Transverse colon (tissue), 4 donors: ENCODE measurements at regions not wholly inside any gene's neighbourhood (a gene's known extent, or its start where the extent isn't known, plus 50 kb on each side); places are given as distances from the start of the nearest gene placed in this dataset.

Experiments used
- DNase-seq: peaks from one replicate; pipeline ENCODE4 v3.0.0-alpha.2; 2019
- H3K27ac ChIP-seq, 4 donors: fragments of 200-600 bp; sonication (generic); 2 replicates each; pipeline ENCODE4 v1.5.1; 2016 to 2018; ENCODE audit warnings: inconsistent platforms in 4 of 4
- H3K27me3 ChIP-seq: fragments of 200-600 bp; sonication (generic); 2 replicates; pipeline ENCODE4 v1.5.1; 2017; ENCODE audit warnings: inconsistent platforms
- H3K36me3 ChIP-seq, 4 donors: fragments of 200-600 bp; sonication (generic); 2 replicates each; pipeline ENCODE4 v1.5.1; 2017 to 2019; ENCODE audit warnings: inconsistent platforms in 4 of 4
- H3K4me1 ChIP-seq, 4 donors: fragments of 200-600 bp; sonication (generic); 2 replicates each; pipeline ENCODE4 v1.5.1; 2017 to 2020; ENCODE audit warnings: inconsistent platforms in 4 of 4
- H3K4me3 ChIP-seq, 4 donors: fragments of 200-600 bp; sonication (generic); 1 replicate in 1 of 4; 2 replicates in 3 of 4; pipeline versions ENCODE4 v1.5.1 to v1.6.1; 2017 to 2019; ENCODE audit warnings: inconsistent platforms in 4 of 4
- H3K9me3 ChIP-seq, 2 donors: fragments of 200-600 bp; sonication (generic); 2 replicates each; pipeline ENCODE4 v1.5.1; 2017 to 2019; ENCODE audit warnings: inconsistent platforms in 2 of 2
- CTCF ChIP-seq, 5 experiments: fragments of 200-600 bp in 3 of 5; fragments of 450-650 bp in 2 of 5; sonication (generic) in 3 of 5; IDR thresholded peaks; 1 replicate in 2 of 5; 2 replicates in 3 of 5; pipeline ENCODE4 v1.5.1; 2016 to 2017; ENCODE audit warnings: antibody characterized with exemption in 5 of 5, inconsistent platforms in 3 of 5, mild to moderate bottlenecking in 2 of 5, moderate library complexity in 1 of 5
- EP300 ChIP-seq: sonication (generic); formaldehyde crosslinking; IDR thresholded peaks from one replicate; pipeline ENCODE4 v1.6.1; 2017; ENCODE audit warnings: antibody characterized with exemption, low read depth
- POLR2A ChIP-seq: fragments of 450-650 bp; IDR thresholded peaks from one replicate; pipeline ENCODE4 v1.6.1; 2016; ENCODE audit warnings: antibody characterized with exemption, mild to moderate bottlenecking, moderate library complexity
- POLR2AphosphoS5 ChIP-seq, 3 donors: sonication (generic); formaldehyde crosslinking; IDR thresholded peaks; one replicate each; pipeline ENCODE4 v1.6.1; 2016; ENCODE audit warnings: antibody characterized with exemption in 3 of 3
- WGBS, 2 donors: methylation state at CpG; one replicate each; pipeline ENCODE4 v1.1.5; 2018; ENCODE audit warnings: low coverage in 1 of 2; 5-methylcytosine and 5-hydroxymethylcytosine counted together
- in situ Hi-C, 4 donors: fragments of 200-750 bp; cut with MboI; loops; one replicate each; pipeline versions ENCODE4 v1.15.0 to v1.15.1; 2017; ENCODE audit warnings: low sequenced_read_pairs in 3 of 4, low pct_ligation_motif_present in 1 of 4, low pct_unique_long_range_greater_than_20kb in 1 of 4
- intact Hi-C: fragments of 100-400 bp; cut with DNase I; formaldehyde crosslinking; loops from one replicate; pipeline ENCODE4 v1.15.1; 2023; ENCODE audit warnings: low total_unique reads

- Histone ChIP-seq H3K4me1 (no peaks in the 10 kb centered on the region), H3K27ac (no peak overlapping the region), H3K27me3 (no peaks in the 10 kb centered on the region), H3K4me3 (no peak overlapping the region), H3K9me3 (no peaks in the 10 kb centered on the region), H3K36me3 (no peaks in the 10 kb centered on the region)
- in situ Hi-C loops (loop anchor here in 1 of 4 donors (25.0 kb wide), 1 partner anchor 93 kb away; no protein-coding TSS in a partner anchor), intact Hi-C loops (no loop called here)
- WGBS, 2 donors = 80% methylated on average over 3 of the region's 3 CpGs; no CpG with 5 or more reads in 1 of the 2 donors
- TF ChIP-seq POLR2AphosphoS5 (IDR thresholded peaks at IDR 0.05) (no peak), CTCF (IDR thresholded peaks at IDR 0.05) (no peak), POLR2A (no peak), EP300 (no peak)
- DNase-seq = no peak
These were observed 637.9 kb downstream of the TNS3 start for GRCh38 chr7:46943996-46944395.

GRCh38 chr7:46942574-46942973 lies 639.3 kb downstream of the TNS3 start:
- TF ChIP-seq POLR2A (no peak), POLR2AphosphoS5 (IDR thresholded peaks at IDR 0.05) (no peak), CTCF (IDR thresholded peaks at IDR 0.05) (no peak), EP300 (no peak)
- DNase-seq = no peak
- no peaks in the 10 kb centered on the region for H3K27me3 ChIP-seq
- H3K4me3 ChIP-seq = no peak overlapping the region
- H3K4me1 ChIP-seq = no peaks in the 10 kb centered on the region
- H3K9me3 ChIP-seq = no peaks in the 10 kb centered on the region
- intact Hi-C loops = no loop called here
- 84 to 91% methylated on average over 3 to 5 of the region's 5 CpGs for WGBS, 2 donors
- H3K27ac ChIP-seq = no peak overlapping the region
- in situ Hi-C loops = loop anchor here in 1 of 4 donors (25.0 kb wide), 1 partner anchor 95 kb away; no protein-coding TSS in a partner anchor
- no peaks in the 10 kb centered on the region for H3K36me3 ChIP-seq

GRCh38 chr7:46940178-46940577 lies 641.7 kb downstream of the TNS3 start:
- TF ChIP-seq EP300 (no peak), POLR2A (no peak), POLR2AphosphoS5 (IDR thresholded peaks at IDR 0.05) (no peak), CTCF (IDR thresholded peaks at IDR 0.05) (no peak)
- Histone ChIP-seq H3K4me1 (no peaks in the 10 kb centered on the region), H3K27me3 (no peaks in the 10 kb centered on the region), H3K36me3 (no peaks in the 10 kb centered on the region), H3K4me3 (no peak overlapping the region), H3K9me3 (no peaks in the 10 kb centered on the region), H3K27ac (no peak overlapping the region)
- intact Hi-C loops = no loop called here
- 75 to 80% methylated on average over 2 to 5 of the region's 5 CpGs for WGBS, 2 donors
- in situ Hi-C loops = loop anchor here in 1 of 4 donors (25.0 kb wide), 1 partner anchor 97 kb away; no protein-coding TSS in a partner anchor
- DNase-seq = no peak

GRCh38 chr7:46939558-46939957 lies 642.4 kb downstream of the TNS3 start:
- intact Hi-C loops (no loop called here), in situ Hi-C loops (loop anchor here in 1 of 4 donors (25.0 kb wide), 1 partner anchor 98 kb away; no protein-coding TSS in a partner anchor)
- H3K4me1 ChIP-seq = no peaks in the 10 kb centered on the region
- DNase-seq = no peak
- no peak overlapping the region for H3K27ac ChIP-seq
- no peaks in the 10 kb centered on the region for H3K27me3 ChIP-seq
- H3K4me3 ChIP-seq = no peak overlapping the region
- 49 to 81% methylated on average over 5 to 8 of the region's 8 CpGs for WGBS, 2 donors
- TF ChIP-seq POLR2AphosphoS5 (IDR thresholded peaks at IDR 0.05) (no peak), POLR2A (no peak), EP300 (no peak), CTCF (IDR thresholded peaks at IDR 0.05) (no peak)
- no peaks in the 10 kb centered on the region for H3K36me3 ChIP-seq
- H3K9me3 ChIP-seq = no peaks in the 10 kb centered on the region
